CD14-positive monocyte (primary cell): ENCODE measurements at regions not wholly inside any gene's neighbourhood (a gene's known extent, or its start where the extent isn't known, plus 50 kb on each side); places are given as distances from the start of the nearest gene placed in this dataset.

Source experiments
- DNase-seq, 3 donors: peaks; one replicate each; pipeline ENCODE4 v3.0.0-alpha.2; 2011 to 2022
- H2AFZ ChIP-seq: 2 replicates; pipeline ENCODE4 v1.6.0; 2012; ENCODE audit warnings: mild to moderate bottlenecking, low read depth, low read length, inconsistent platforms; ENCODE audit not compliant: insufficient read depth, poor library complexity, severe bottlenecking
- H3K27ac ChIP-seq, 2 donors: 1 replicate in 1 of 2; 2 replicates in 1 of 2; pipeline ENCODE4 v1.5.1; 2012 to 2013; ENCODE audit warnings: low read length in 2 of 2, control low read depth in 1 of 2, inconsistent platforms in 1 of 2, low read depth in 1 of 2, mild to moderate bottlenecking in 1 of 2
- H3K27me3 ChIP-seq, 2 donors: one replicate each; pipeline versions ENCODE4 v1.6.0 to v1.6.1; 2011 to 2013; ENCODE audit warnings: low read length in 2 of 2; ENCODE audit not compliant: control insufficient read depth in 2 of 2, insufficient read depth in 2 of 2
- H3K36me3 ChIP-seq, 2 donors: replicated peaks in 1 of 2; 1 replicate in 1 of 2; 2 replicates in 1 of 2; pipeline versions ENCODE4 v1.5.1 to v1.6.1; 2012 to 2013; ENCODE audit warnings: low read length in 2 of 2, control low read depth in 1 of 2, inconsistent platforms in 1 of 2, mild to moderate bottlenecking in 1 of 2; ENCODE audit not compliant: insufficient read depth in 2 of 2, control insufficient read depth in 1 of 2
- H3K4me1 ChIP-seq, 2 donors: 1 replicate in 1 of 2; 2 replicates in 1 of 2; pipeline versions ENCODE4 v1.5.1 to v1.6.1; 2012 to 2013; ENCODE audit warnings: low read length in 2 of 2, control low read depth in 1 of 2, inconsistent platforms in 1 of 2, mild to moderate bottlenecking in 1 of 2, moderate library complexity in 1 of 2; ENCODE audit not compliant: insufficient read depth in 2 of 2, control insufficient read depth in 1 of 2
- H3K4me2 ChIP-seq: replicated peaks from 2 replicates; pipeline ENCODE3; 2012; ENCODE audit warnings: low read length, moderate library complexity, mild to moderate bottlenecking; ENCODE audit not compliant: poor library complexity, severe bottlenecking; ENCODE audit errors: extremely low read depth
- H3K4me3 ChIP-seq, 3 experiments: fragments of 200-600 bp in 1 of 3; sonication (generic) in 1 of 3; replicated peaks in 1 of 3; 1 replicate in 2 of 3; 2 replicates in 1 of 3; pipeline ENCODE4 v1.5.1; 2011 to 2013; ENCODE audit warnings: low read length in 3 of 3, mild to moderate bottlenecking in 3 of 3, control low read depth in 2 of 3, low read depth in 2 of 3, inconsistent platforms in 1 of 3, moderate library complexity in 1 of 3
- H3K79me2 ChIP-seq: 2 replicates; pipeline ENCODE4 v1.6.0; 2012; ENCODE audit warnings: mild to moderate bottlenecking, control low read depth, inconsistent platforms, low read length, moderate library complexity; ENCODE audit not compliant: insufficient read depth
- H3K9ac ChIP-seq: 2 replicates; pipeline ENCODE4 v1.6.0; 2017; ENCODE audit warnings: low read length, mild to moderate bottlenecking; ENCODE audit not compliant: insufficient read depth, poor library complexity, severe bottlenecking
- H3K9me3 ChIP-seq, 2 donors: replicated peaks in 1 of 2; 1 replicate in 1 of 2; 2 replicates in 1 of 2; pipeline versions ENCODE4 v1.5.1 to v1.6.1; 2012 to 2013; ENCODE audit warnings: low read length in 2 of 2, control low read depth in 1 of 2; ENCODE audit not compliant: control insufficient read depth in 1 of 2, insufficient read depth in 1 of 2
- H4K20me1 ChIP-seq: 2 replicates; pipeline ENCODE4 v1.6.0; 2012; ENCODE audit warnings: mild to moderate bottlenecking, low read length, control low read depth, moderate library complexity; ENCODE audit not compliant: insufficient read depth
- H3K27ac Mint-ChIP-seq, 7 donors: one replicate each; pipeline ENCODE4 v1.8.0; 2020; ENCODE audit warnings: mild to moderate bottlenecking in 7 of 7, mixed read lengths in 7 of 7, moderate library complexity in 6 of 7, inconsistent platforms in 2 of 7
- H3K27me3 Mint-ChIP-seq, 3 donors: one replicate each; pipeline ENCODE4 v1.8.0; 2021 to 2022; ENCODE audit warnings: low read depth in 3 of 3, mild to moderate bottlenecking in 3 of 3, mixed read lengths in 3 of 3, moderate library complexity in 3 of 3, inconsistent platforms in 1 of 3
- H3K36me3 Mint-ChIP-seq, 2 donors: one replicate each; pipeline ENCODE4 v1.8.0; 2020; ENCODE audit warnings: mixed read lengths in 2 of 2, inconsistent platforms in 1 of 2, mild to moderate bottlenecking in 1 of 2
- H3K4me1 Mint-ChIP-seq: one replicate; pipeline ENCODE4 v1.8.0; 2020; ENCODE audit warnings: mild to moderate bottlenecking, mixed read lengths
- H3K4me3 Mint-ChIP-seq, 2 donors: one replicate each; pipeline ENCODE4 v1.8.0; 2020; ENCODE audit warnings: mild to moderate bottlenecking in 2 of 2, mixed read lengths in 2 of 2, moderate library complexity in 1 of 2
- H3K9me3 Mint-ChIP-seq, 7 donors: one replicate each; pipeline ENCODE4 v1.8.0; 2020 to 2022; ENCODE audit warnings: mixed read lengths in 7 of 7, mild to moderate bottlenecking in 6 of 7, moderate library complexity in 6 of 7, inconsistent platforms in 2 of 7
- WGBS: methylation state at CpG from one replicate; pipeline ENCODE4 v1.1.5; 2013; ENCODE audit warnings: missing lambda C conversion rate; ENCODE audit not compliant: insufficient coverage; 5-methylcytosine and 5-hydroxymethylcytosine counted together
- intact Hi-C, 2 donors: fragments of 100-400 bp; cut with micrococcal nuclease; formaldehyde crosslinking; loops; one replicate each; pipeline versions ENCODE4 v1.15.0 to v1.15.1; 2023
- TF ChIP-seq, protein P1 (sequence below): fragments of 200-600 bp; IDR thresholded peaks from one replicate; pipeline ENCODE4 v1.8.0; 2022; ENCODE audit warnings: antibody characterized with exemption, mild to moderate bottlenecking

DNA sequence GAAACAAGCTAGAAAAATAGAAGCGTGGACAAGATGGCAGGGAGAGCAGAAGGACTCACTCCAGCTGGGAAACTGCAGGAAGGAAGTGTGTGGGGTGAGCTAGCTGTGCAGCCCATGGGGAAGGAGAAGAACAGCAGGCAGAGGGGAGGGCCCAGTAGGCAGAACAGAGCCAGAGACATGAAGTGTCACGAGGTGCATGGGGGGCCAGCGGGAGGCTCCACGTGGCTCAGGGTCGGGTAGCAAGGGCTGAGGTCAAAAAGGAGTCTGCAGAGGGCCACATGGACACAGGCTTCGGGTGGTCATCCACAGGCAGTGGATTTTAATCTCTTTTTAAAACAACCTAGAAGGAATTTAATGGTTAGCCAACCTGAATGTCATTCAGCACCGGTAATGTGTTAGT lies 669.0 kb downstream of the BCL11B start:
- Histone ChIP-seq H3K4me2 (no peak overlapping the region), H3K79me2 (no peaks in the 10 kb centered on the region), H3K9me3 (peaks cover 10 to 11% of the 10 kb centered on the region in 2 donors), H3K4me3 (no peak overlapping the region), H4K20me1 (no peaks in the 10 kb centered on the region), H3K27ac (no peak overlapping the region), H3K4me1 (no peaks in the 10 kb centered on the region), H3K36me3 (no peaks in the 10 kb centered on the region), H3K9ac (no peak overlapping the region), H3K27me3 (no peaks in the 10 kb centered on the region), H2AFZ (no peak overlapping the region)
- Mint-ChIP-seq H3K4me1 (no peaks in the 10 kb centered on the region), H3K27ac (no peak overlapping the region), H3K9me3 (peaks cover 7 to 14% (median 11%) of the 10 kb centered on the region in 7 donors), H3K36me3 (no peaks in the 10 kb centered on the region), H3K27me3 (peaks cover 1 to 4% (median 2%) of the 10 kb centered on the region in 3 donors), H3K4me3 (no peak overlapping the region)
- TF ChIP-seq, protein P1, sequence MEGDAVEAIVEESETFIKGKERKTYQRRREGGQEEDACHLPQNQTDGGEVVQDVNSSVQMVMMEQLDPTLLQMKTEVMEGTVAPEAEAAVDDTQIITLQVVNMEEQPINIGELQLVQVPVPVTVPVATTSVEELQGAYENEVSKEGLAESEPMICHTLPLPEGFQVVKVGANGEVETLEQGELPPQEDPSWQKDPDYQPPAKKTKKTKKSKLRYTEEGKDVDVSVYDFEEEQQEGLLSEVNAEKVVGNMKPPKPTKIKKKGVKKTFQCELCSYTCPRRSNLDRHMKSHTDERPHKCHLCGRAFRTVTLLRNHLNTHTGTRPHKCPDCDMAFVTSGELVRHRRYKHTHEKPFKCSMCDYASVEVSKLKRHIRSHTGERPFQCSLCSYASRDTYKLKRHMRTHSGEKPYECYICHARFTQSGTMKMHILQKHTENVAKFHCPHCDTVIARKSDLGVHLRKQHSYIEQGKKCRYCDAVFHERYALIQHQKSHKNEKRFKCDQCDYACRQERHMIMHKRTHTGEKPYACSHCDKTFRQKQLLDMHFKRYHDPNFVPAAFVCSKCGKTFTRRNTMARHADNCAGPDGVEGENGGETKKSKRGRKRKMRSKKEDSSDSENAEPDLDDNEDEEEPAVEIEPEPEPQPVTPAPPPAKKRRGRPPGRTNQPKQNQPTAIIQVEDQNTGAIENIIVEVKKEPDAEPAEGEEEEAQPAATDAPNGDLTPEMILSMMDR, result no peak
- intact Hi-C loops, result no loop called here
- 33% methylated on average over 4 of the region's 7 CpGs for WGBS
- no peak for DNase-seq

DNA sequence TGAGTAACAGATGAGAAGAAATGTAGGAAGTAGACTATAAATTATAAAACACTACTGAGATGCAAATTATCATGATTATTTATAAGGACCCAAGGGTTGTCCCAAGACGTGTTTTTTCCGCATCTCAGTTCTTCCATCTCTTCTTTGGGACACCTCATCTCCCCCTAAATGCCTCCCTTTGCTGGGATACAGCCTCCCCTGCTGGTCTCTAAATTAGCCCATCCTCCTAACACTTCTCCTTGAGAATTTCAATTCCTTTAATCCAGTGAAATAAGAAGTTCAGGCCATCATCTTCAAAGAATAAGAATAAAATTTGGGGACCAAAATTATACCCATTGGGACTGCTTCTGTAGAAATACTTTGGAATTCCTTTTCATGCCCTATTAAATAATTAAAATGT lies 667.0 kb downstream of the BCL11B start:
- no peaks in the 10 kb centered on the region for H3K36me3 Mint-ChIP-seq
- Histone ChIP-seq H3K79me2 (no peaks in the 10 kb centered on the region), H3K4me3 (no peak overlapping the region), H2AFZ (no peak overlapping the region), H3K4me2 (no peak overlapping the region), H3K9ac (no peak overlapping the region), H3K27ac (no peak overlapping the region), H3K27me3 (no peaks in the 10 kb centered on the region), H4K20me1 (no peaks in the 10 kb centered on the region), H3K36me3 (no peaks in the 10 kb centered on the region), H3K9me3 (no peaks in the 10 kb centered on the region), H3K4me1 (no peaks in the 10 kb centered on the region)
- TF ChIP-seq, protein P1, result no peak
- H3K4me3 Mint-ChIP-seq, result no peak overlapping the region
- WGBS, result 60% methylated on average over 2 of the region's 2 CpGs
- DNase-seq, result no peak
- no peaks in the 10 kb centered on the region for H3K4me1 Mint-ChIP-seq
- peaks cover 1 to 4% (median 2%) of the 10 kb centered on the region in 3 donors for H3K27me3 Mint-ChIP-seq
- H3K27ac Mint-ChIP-seq, result no peak overlapping the region
- H3K9me3 Mint-ChIP-seq, result peaks cover 3 to 19% (median 9%) of the 10 kb centered on the region in 7 donors
- intact Hi-C loops, result no loop called here
